Activated CD8-positive, alpha-beta T cell treated with anti-CD3 and anti-CD28 coated beads, Interleukin-2, amount 10 ng/mL, durations not matched to agents 7 days and 5 days (primary cell): ENCODE measurements at regions not wholly inside any gene's neighbourhood (a gene's known extent, or its start where the extent isn't known, plus 50 kb on each side); places are given as distances from the start of the nearest gene placed in this dataset.
A peak's percentile ranks its signal among the peaks of the same experiment; 100 is the strongest.

ENCODE experiments used
- ATAC-seq: fragments of 150-1000 bp; cut with Tn5 transposase; one replicate; pipeline ENCODE4 v1.10.0; 2021; ENCODE audit warnings: moderate library complexity
- CTCF ChIA-PET: fragments of 350-600 bp; sonication (Branson Sonifier 250); formaldehyde crosslinking; loops from one replicate; lab custom pipeline; 2021; ENCODE audit warnings: antibody characterized with exemption; lab: Charles Lee
- POLR2A ChIA-PET: fragments of 350-600 bp; sonication (Branson Sonifier 250); formaldehyde crosslinking; loops from one replicate; lab custom pipeline; 2021; ENCODE audit warnings: antibody characterized with exemption; lab: Charles Lee
- DNase-seq: peaks from one replicate; pipeline ENCODE4 v3.0.0-alpha.2; 2020
- H3K27ac Mint-ChIP-seq: one replicate; pipeline ENCODE4 v1.8.0; 2021; ENCODE audit warnings: mild to moderate bottlenecking, mixed read lengths
- H3K27me3 Mint-ChIP-seq: one replicate; pipeline ENCODE4 v1.8.0; 2021; ENCODE audit warnings: low read depth, mixed read lengths
- H3K36me3 Mint-ChIP-seq: one replicate; pipeline ENCODE4 v1.8.0; 2021; ENCODE audit warnings: low read depth, mixed read lengths
- H3K4me1 Mint-ChIP-seq: one replicate; pipeline ENCODE4 v1.8.0; 2021; ENCODE audit warnings: low read depth, mixed read lengths
- H3K4me3 Mint-ChIP-seq: one replicate; pipeline ENCODE4 v1.8.0; 2021; ENCODE audit warnings: mild to moderate bottlenecking, mixed read lengths
- H3K9me3 Mint-ChIP-seq: one replicate; pipeline ENCODE4 v1.8.0; 2022; ENCODE audit warnings: mixed read lengths; ENCODE audit not compliant: insufficient read depth

GRCh38 chr6:25051083-25051482 lies 115.3 kb upstream of the RIPOR2 start:
- peak overlapping the region; percentile 91 for H3K27ac Mint-ChIP-seq
- H3K27me3 Mint-ChIP-seq, result peaks cover 5% of the 10 kb centered on the region
- ChIA-PET CTCF (interaction anchor here (1.1 to 7.4 kb wide), 6 partner anchors 8 to 117 kb away, joined by 3 to 81 read pairs (median 12); no protein-coding TSS in a partner anchor), POLR2A (interaction anchor here (0.6 to 2.3 kb wide), 2 partner anchors 9 to 1052 kb away, joined by 4 to 13 read pairs; a partner anchor contains a TSS)
- H3K36me3 Mint-ChIP-seq, result peaks cover 8% of the 10 kb centered on the region
- DNase-seq (no peak), ATAC-seq (no peak)
- peaks cover 64% of the 10 kb centered on the region for H3K4me1 Mint-ChIP-seq
- peak overlapping the region; percentile 70 for H3K4me3 Mint-ChIP-seq
- no peaks in the 10 kb centered on the region for H3K9me3 Mint-ChIP-seq

- no peak overlapping the region for H3K4me3 Mint-ChIP-seq
- CTCF ChIA-PET, result interaction anchor here (1.1 to 7.4 kb wide), 9 partner anchors 9 to 126 kb away, joined by 4 to 81 read pairs (median 18); no protein-coding TSS in a partner anchor
- DNase-seq, result no peak
- H3K4me1 Mint-ChIP-seq, result peaks cover 75% of the 10 kb centered on the region
- no peak for ATAC-seq
- H3K36me3 Mint-ChIP-seq, result peaks cover 11% of the 10 kb centered on the region
- H3K27me3 Mint-ChIP-seq, result no peaks in the 10 kb centered on the region
- H3K27ac Mint-ChIP-seq, result peak overlapping the region; percentile 32
- no peaks in the 10 kb centered on the region for H3K9me3 Mint-ChIP-seq
- POLR2A ChIA-PET, result interaction anchor here (1.1 to 2.3 kb wide), 3 partner anchors 10 to 332 kb away, joined by 3 to 13 read pairs (median 3); no protein-coding TSS in a partner anchor
Measured at GRCh38 chr6:25052181-25052580, 116.4 kb upstream of the RIPOR2 start.

GRCh38 chr6:25053875-25054371 lies 118.2 kb upstream of the RIPOR2 start:
- DNase-seq, result no peak
- H3K36me3 Mint-ChIP-seq, result peaks cover 7% of the 10 kb centered on the region
- ChIA-PET POLR2A (interaction anchor here (0.9 to 1.5 kb wide), 4 partner anchors 10 to 26 kb away, joined by 3 to 6 read pairs (median 3); no protein-coding TSS in a partner anchor), CTCF (interaction anchor here (1.0 to 7.4 kb wide), 13 partner anchors 8 to 120 kb away, joined by 3 to 81 read pairs (median 5); no protein-coding TSS in a partner anchor)
- ATAC-seq, result no peak
- no peaks in the 10 kb centered on the region for H3K9me3 Mint-ChIP-seq
- H3K27ac Mint-ChIP-seq, result peak overlapping the region; percentile 44
- H3K4me1 Mint-ChIP-seq, result peaks cover 89% of the 10 kb centered on the region
- no peak overlapping the region for H3K4me3 Mint-ChIP-seq
- H3K27me3 Mint-ChIP-seq, result no peaks in the 10 kb centered on the region

- Mint-ChIP-seq H3K27me3 (no peaks in the 10 kb centered on the region), H3K36me3 (peaks cover 7% of the 10 kb centered on the region), H3K9me3 (no peaks in the 10 kb centered on the region), H3K4me3 (no peak overlapping the region), H3K27ac (peak overlapping the region; percentile 24), H3K4me1 (peaks cover 87% of the 10 kb centered on the region)
- DNase-seq (no peak), ATAC-seq (no peak)
- ChIA-PET CTCF (interaction anchor here (1.0 to 7.4 kb wide), 10 partner anchors 9 to 121 kb away, joined by 3 to 81 read pairs (median 12); no protein-coding TSS in a partner anchor), POLR2A (interaction anchor here (0.9 to 1.5 kb wide), 4 partner anchors 10 to 27 kb away, joined by 3 to 6 read pairs (median 3); no protein-coding TSS in a partner anchor)
Measured at GRCh38 chr6:25054469-25054868, 118.7 kb upstream of the RIPOR2 start.

- H3K36me3 Mint-ChIP-seq, result peaks cover 7% of the 10 kb centered on the region
- H3K4me3 Mint-ChIP-seq, result peak overlapping the region; percentile 60
- H3K4me1 Mint-ChIP-seq, result peaks cover 81% of the 10 kb centered on the region
- DNase-seq (peak; percentile 91), ATAC-seq (peak; percentile 95)
- POLR2A ChIA-PET, result interaction anchor here (0.7 to 1.8 kb wide), 5 partner anchors 9 to 199 kb away, joined by 3 to 9 read pairs (median 3); no protein-coding TSS in a partner anchor
- H3K27me3 Mint-ChIP-seq, result no peaks in the 10 kb centered on the region
- CTCF ChIA-PET, result interaction anchor here (0.7 to 5.6 kb wide), 9 partner anchors 11 to 123 kb away, joined by 3 to 40 read pairs (median 6); no protein-coding TSS in a partner anchor
- H3K27ac Mint-ChIP-seq, result peak overlapping the region; percentile 93
- H3K9me3 Mint-ChIP-seq, result no peaks in the 10 kb centered on the region
Measured at GRCh38 chr6:25056130-25056529, 120.4 kb upstream of the RIPOR2 start.

- ChIA-PET POLR2A (interaction anchor here (1.1 to 1.8 kb wide), 3 partner anchors 15 to 123 kb away, joined by 3 to 9 read pairs (median 4); no protein-coding TSS in a partner anchor), CTCF (interaction anchor here (2.0 to 5.6 kb wide), 3 partner anchors 14 to 31 kb away, joined by 15 to 40 read pairs (median 19); no protein-coding TSS in a partner anchor)
- DNase-seq (no peak), ATAC-seq (no peak)
- H3K4me1 Mint-ChIP-seq, result peaks cover 75% of the 10 kb centered on the region
- no peaks in the 10 kb centered on the region for H3K27me3 Mint-ChIP-seq
- peak overlapping the region; percentile 12 for H3K4me3 Mint-ChIP-seq
- H3K9me3 Mint-ChIP-seq, result no peaks in the 10 kb centered on the region
- peaks cover 6% of the 10 kb centered on the region for H3K36me3 Mint-ChIP-seq
- peak overlapping the region; percentile 93 for H3K27ac Mint-ChIP-seq
Measured at GRCh38 chr6:25057111-25057905, 121.5 kb upstream of the RIPOR2 start.

- peak overlapping the region; percentile 9 for H3K27ac Mint-ChIP-seq
- peaks cover 3% of the 10 kb centered on the region for H3K36me3 Mint-ChIP-seq
- CTCF ChIA-PET, result no interaction called here
- POLR2A ChIA-PET, result no interaction called here
- ATAC-seq, result no peak
- H3K4me1 Mint-ChIP-seq, result peaks cover 66% of the 10 kb centered on the region
- H3K27me3 Mint-ChIP-seq, result no peaks in the 10 kb centered on the region
- no peak overlapping the region for H3K4me3 Mint-ChIP-seq
- no peaks in the 10 kb centered on the region for H3K9me3 Mint-ChIP-seq
- no peak for DNase-seq
Measured at GRCh38 chr6:25058441-25058840, 122.7 kb upstream of the RIPOR2 start.

GRCh38 chr6:25058941-25059340 lies 123.2 kb upstream of the RIPOR2 start:
- no peaks in the 10 kb centered on the region for H3K27me3 Mint-ChIP-seq
- no peak overlapping the region for H3K27ac Mint-ChIP-seq
- peaks cover 61% of the 10 kb centered on the region for H3K4me1 Mint-ChIP-seq
- DNase-seq (no peak), ATAC-seq (no peak)
- POLR2A ChIA-PET, result no interaction called here
- CTCF ChIA-PET, result no interaction called here
- no peak overlapping the region for H3K4me3 Mint-ChIP-seq
- no peaks in the 10 kb centered on the region for H3K9me3 Mint-ChIP-seq
- H3K36me3 Mint-ChIP-seq, result peaks cover 3% of the 10 kb centered on the region

GRCh38 chr6:25060522-25060921 lies 124.8 kb upstream of the RIPOR2 start:
- POLR2A ChIA-PET, result interaction anchor here (1.2 to 1.5 kb wide), 2 partner anchors 25 to 71 kb away, joined by 3 to 4 read pairs; no protein-coding TSS in a partner anchor
- Mint-ChIP-seq H3K27me3 (no peaks in the 10 kb centered on the region), H3K4me1 (peaks cover 50% of the 10 kb centered on the region), H3K36me3 (peaks cover 3% of the 10 kb centered on the region), H3K9me3 (no peaks in the 10 kb centered on the region), H3K27ac (no peak overlapping the region), H3K4me3 (no peak overlapping the region)
- CTCF ChIA-PET, result interaction anchor here (1.2 to 5.0 kb wide), 7 partner anchors 10 to 33 kb away, joined by 4 to 53 read pairs (median 7); no protein-coding TSS in a partner anchor
- DNase-seq (no peak), ATAC-seq (no peak)

- H3K4me3 Mint-ChIP-seq, result no peak overlapping the region
- peak overlapping the region; percentile 9 for H3K27ac Mint-ChIP-seq
- ChIA-PET POLR2A (no interaction called here), CTCF (interaction anchor here (1.0 to 5.0 kb wide), 9 partner anchors 9 to 127 kb away, joined by 3 to 53 read pairs (median 6); no protein-coding TSS in a partner anchor)
- no peak for ATAC-seq
- H3K9me3 Mint-ChIP-seq, result no peaks in the 10 kb centered on the region
- H3K4me1 Mint-ChIP-seq, result peaks cover 41% of the 10 kb centered on the region
- H3K36me3 Mint-ChIP-seq, result peaks cover 3% of the 10 kb centered on the region
- H3K27me3 Mint-ChIP-seq, result no peaks in the 10 kb centered on the region
- no peak for DNase-seq
Measured at GRCh38 chr6:25061289-25061936, 125.7 kb upstream of the RIPOR2 start.
